A673 (cell line): ENCODE measurements at regions not wholly inside any gene's neighbourhood (a gene's known extent, or its start where the extent isn't known, plus 50 kb on each side); places are given as distances from the start of the nearest gene placed in this dataset.
A peak's percentile ranks its signal among the peaks of the same experiment; 100 is the strongest.

Source experiments
- BruUV-seq: library from RNA; stranded (reverse); fragments of 400-500 nt; replicated peaks from 2 replicates; lab custom pipeline; 2021; lab: Mats Ljungman, UMichigan
- CTCF ChIA-PET: fragments of 300-600 bp; sonication (Branson Sonifier 250); formaldehyde crosslinking; loops from one replicate; lab custom pipeline; 2022; ENCODE audit warnings: antibody characterized with exemption; lab: Charles Lee
- POLR2A ChIA-PET: fragments of 300-600 bp; sonication (Branson Sonifier 250); formaldehyde crosslinking; loops from one replicate; lab custom pipeline; 2022; ENCODE audit warnings: antibody characterized with exemption; ENCODE audit not compliant: low non-redundant PET; lab: Charles Lee
- DNase-seq: peaks from one replicate; pipeline ENCODE4 v3.0.0-alpha.2; 2015; ENCODE audit warnings: low spot score
- H3K27ac ChIP-seq: fragments of 200-600 bp; sonication (generic); 2 replicates; pipeline ENCODE4 v1.5.1; 2016; ENCODE audit warnings: mixed run types, low read depth, mild to moderate bottlenecking, mixed read lengths, antibody characterized with exemption, low read length; ENCODE audit not compliant: poor library complexity, severe bottlenecking
- H3K27me3 ChIP-seq: fragments of 200-600 bp; sonication (generic); replicated peaks from 2 replicates; pipeline ENCODE4 v1.6.1; 2017; ENCODE audit warnings: mixed run types, low read depth, mild to moderate bottlenecking, mixed read lengths, antibody characterized with exemption, low read length; ENCODE audit not compliant: insufficient read depth, poor library complexity
- H3K36me3 ChIP-seq: fragments of 200-600 bp; sonication (generic); 2 replicates; pipeline ENCODE4 v1.6.1; 2016; ENCODE audit warnings: mixed run types, mild to moderate bottlenecking, mixed read lengths, antibody characterized with exemption, low read length; ENCODE audit not compliant: insufficient read depth, poor library complexity, severe bottlenecking
- H3K4me1 ChIP-seq: fragments of 200-600 bp; sonication (generic); 2 replicates; pipeline ENCODE4 v1.6.1; 2017; ENCODE audit warnings: mixed run types, mild to moderate bottlenecking, mixed read lengths, antibody characterized with exemption, low read length; ENCODE audit not compliant: insufficient read depth, poor library complexity, severe bottlenecking
- H3K4me3 ChIP-seq: fragments of 200-600 bp; sonication (generic); 2 replicates; pipeline ENCODE4 v1.5.1; 2016; ENCODE audit warnings: low read depth, mixed run types, mild to moderate bottlenecking, mixed read lengths, low read length; ENCODE audit not compliant: poor library complexity, severe bottlenecking
- H3K9me3 ChIP-seq: fragments of 200-600 bp; sonication (generic); 2 replicates; pipeline ENCODE4 v1.6.1; 2016; ENCODE audit warnings: mixed run types, low read depth, mild to moderate bottlenecking, mixed read lengths, antibody characterized with exemption, low read length; ENCODE audit not compliant: poor library complexity, severe bottlenecking
- CTCF ChIP-seq: fragments of 300-800, 200-600 bp; sonication (generic); conservative IDR thresholded peaks from 2 replicates; pipeline ENCODE4 v1.5.1; 2017; ENCODE audit warnings: low read depth, mild to moderate bottlenecking, antibody characterized with exemption, low read length, moderate library complexity, mixed read lengths
- EZH2 ChIP-seq: fragments of 200-600 bp; sonication (generic); IDR thresholded peaks from 2 replicates; pipeline ENCODE4 v1.6.1; 2017; ENCODE audit warnings: borderline replicate concordance, low read depth, mild to moderate bottlenecking, mixed read lengths, antibody characterized with exemption, low read length; ENCODE audit not compliant: poor library complexity, severe bottlenecking
- intact Hi-C: fragments of 100-400 bp; cut with micrococcal nuclease; formaldehyde crosslinking; loops from one replicate; pipeline ENCODE4 v1.10.0; 2022; ENCODE audit not compliant: unreplicated experiment

GRCh38 chr10:62492012-62492869, 118.1 kb downstream of the ZNF365 start:
- Histone ChIP-seq H3K27ac (no peak overlapping the region), H3K4me3 (no peak overlapping the region), H3K4me1 (no peaks in the 10 kb centered on the region), H3K27me3 (no peaks in the 10 kb centered on the region), H3K9me3 (no peaks in the 10 kb centered on the region), H3K36me3 (no peaks in the 10 kb centered on the region)
- no TSS peak for BruUV-seq
- TF ChIP-seq CTCF (peak; percentile 70), EZH2 (no peak)
- ChIA-PET CTCF (no interaction called here), POLR2A (no interaction called here)
- peak; percentile 43 for DNase-seq
- intact Hi-C loops, result loop anchor here (5.0 kb wide), 1 partner anchor 665 kb away; no protein-coding TSS in a partner anchor

GRCh38 chr10:62492870-62493180, 118.7 kb downstream of the ZNF365 start:
- TF ChIP-seq EZH2 (no peak), CTCF (no peak)
- Histone ChIP-seq H3K36me3 (no peaks in the 10 kb centered on the region), H3K9me3 (no peaks in the 10 kb centered on the region), H3K27ac (no peak overlapping the region), H3K27me3 (no peaks in the 10 kb centered on the region), H3K4me1 (no peaks in the 10 kb centered on the region), H3K4me3 (no peak overlapping the region)
- ChIA-PET POLR2A (no interaction called here), CTCF (no interaction called here)
- intact Hi-C loops, result loop anchor here (5.0 kb wide), 1 partner anchor 664 kb away; no protein-coding TSS in a partner anchor
- no peak for DNase-seq
- no TSS peak for BruUV-seq

- Histone ChIP-seq H3K9me3 (no peaks in the 10 kb centered on the region), H3K27me3 (no peaks in the 10 kb centered on the region), H3K4me1 (no peaks in the 10 kb centered on the region), H3K36me3 (no peaks in the 10 kb centered on the region), H3K4me3 (no peak overlapping the region), H3K27ac (no peak overlapping the region)
- no TSS peak for BruUV-seq
- POLR2A ChIA-PET, result no interaction called here
- TF ChIP-seq CTCF (no peak), EZH2 (no peak)
- intact Hi-C loops, result no loop called here
- CTCF ChIA-PET, result interaction anchor here (0.7 kb wide), 1 partner anchor 1270 kb away, joined by 3 read pairs; no protein-coding TSS in a partner anchor
- no peak for DNase-seq
Measured at GRCh38 chr10:62496925-62497324, 122.8 kb downstream of the ZNF365 start.
